HCT116 (cell line): ENCODE measurements at regions not wholly inside any gene's neighbourhood (a gene's known extent, or its start where the extent isn't known, plus 50 kb on each side); places are given as distances from the start of the nearest gene placed in this dataset.

Experiments used
- ATAC-seq: fragments of 200-7000 bp; cut with Tn5 transposase; 2 replicates; pipeline ENCODE4 v1.9.1; 2020; ENCODE audit warnings: mild to moderate bottlenecking, moderate library complexity
- BruUV-seq: library from RNA; stranded (reverse); fragments of 400-500 nt; replicated peaks from 2 replicates; lab custom pipeline; 2021; lab: Mats Ljungman, UMichigan
- CTCF ChIA-PET: fragments of 300-600 bp; sonication (Branson Sonifier 250); formaldehyde crosslinking; loops from one replicate; lab custom pipeline; 2021; ENCODE audit warnings: antibody characterized with exemption; lab: Charles Lee
- POLR2A ChIA-PET: fragments of 300-600, 350-600 bp; sonication (Branson Sonifier 250); formaldehyde crosslinking; loops from one replicate; lab custom pipeline; 2021; ENCODE audit warnings: antibody characterized with exemption; lab: Charles Lee
- RAD21 ChIA-PET, 2 experiments: fragments of 300-600 bp; sonication (Branson Sonifier 250); formaldehyde crosslinking; loops; one replicate each; lab custom pipeline; 2023; ENCODE audit warnings: low total read pairs in 2 of 2; ENCODE audit not compliant: uncharacterized antibody in 2 of 2, unreplicated experiment in 2 of 2, low non-redundant PET in 1 of 2; lab: Charles Lee
- DNase-seq: peaks from one replicate; pipeline ENCODE4 v3.0.0-alpha.2; 2010; ENCODE audit warnings: low read depth, low spot score
- H2AFZ ChIP-seq: fragments of 200-600 bp; shearing (Covaris generic), sonication (generic); 2 replicates; pipeline ENCODE4 v1.6.1; 2017; ENCODE audit warnings: low read depth, mixed run types, mixed read lengths, antibody characterized with exemption, low read length; ENCODE audit not compliant: poor library complexity, severe bottlenecking
- H3K27ac ChIP-seq: 2 replicates; pipeline ENCODE4 v1.5.1; 2012; ENCODE audit warnings: low read depth, low read length
- H3K27me3 ChIP-seq: fragments of 200-600 bp; sonication (generic); 2 replicates; pipeline ENCODE4 v1.6.1; 2016; ENCODE audit warnings: mixed run types, low read length, mixed read lengths; ENCODE audit not compliant: insufficient read depth
- H3K36me3 ChIP-seq, 2 experiments: fragments of 200-500 bp in 1 of 2; fragments of 200-600 bp in 1 of 2; sonication (Bioruptor generic) in 1 of 2; sonication (generic) in 1 of 2; 2 replicates each; pipeline versions ENCODE4 v1.5.1 to v1.6.1; 2014 to 2016; ENCODE audit warnings: low read length in 2 of 2, inconsistent platforms in 1 of 2, mixed read lengths in 1 of 2, mixed run types in 1 of 2; ENCODE audit not compliant: insufficient read depth in 2 of 2, control insufficient read depth in 1 of 2
- H3K4me1 ChIP-seq, 2 experiments: fragments of 200-600 bp in 1 of 2; sonication (generic) in 1 of 2; 2 replicates each; pipeline versions ENCODE4 v1.5.1 to v1.6.1; 2012 to 2017; ENCODE audit warnings: low read length in 2 of 2, inconsistent platforms in 1 of 2, mild to moderate bottlenecking in 1 of 2, mixed read lengths in 1 of 2, mixed run types in 1 of 2, moderate library complexity in 1 of 2; ENCODE audit not compliant: insufficient read depth in 2 of 2, control insufficient read depth in 1 of 2
- H3K4me2 ChIP-seq: fragments of 200-600 bp; sonication (generic); 2 replicates; pipeline ENCODE4 v1.6.1; 2017; ENCODE audit warnings: mixed run types, low read length, mixed read lengths
- H3K4me3 ChIP-seq, 2 experiments: fragments of 200-600 bp in 1 of 2; sonication (generic) in 1 of 2; replicated peaks in 1 of 2; 2 replicates each; pipeline ENCODE4 v1.5.1; 2011 to 2016; ENCODE audit warnings: low read length in 2 of 2, control low read depth in 1 of 2, low read depth in 1 of 2, mild to moderate bottlenecking in 1 of 2, mixed read lengths in 1 of 2, mixed run types in 1 of 2
- H3K79me2 ChIP-seq: fragments of 200-600 bp; sonication (generic); 2 replicates; pipeline ENCODE4 v1.6.1; 2017; ENCODE audit warnings: mild to moderate bottlenecking, mixed run types, low read length, moderate library complexity, mixed read lengths; ENCODE audit not compliant: insufficient read depth
- H3K9ac ChIP-seq: fragments of 200-600 bp; sonication (generic); 2 replicates; pipeline ENCODE4 v1.6.1; 2016; ENCODE audit warnings: low read length, mixed read lengths
- H3K9me2 ChIP-seq: fragments of 200-600 bp; sonication (generic), shearing (Covaris generic); 2 replicates; pipeline ENCODE4 v1.6.1; 2017; ENCODE audit warnings: mixed run types, mild to moderate bottlenecking, moderate library complexity; ENCODE audit not compliant: insufficient read depth
- H3K9me3 ChIP-seq, 2 experiments: fragments of 200-500 bp in 1 of 2; fragments of 200-600 bp in 1 of 2; sonication (Bioruptor generic) in 1 of 2; sonication (generic) in 1 of 2; 2 replicates each; pipeline ENCODE4 v1.6.1; 2014 to 2017; ENCODE audit warnings: low read length in 2 of 2, mixed read lengths in 2 of 2, inconsistent platforms in 1 of 2, low read depth in 1 of 2, mild to moderate bottlenecking in 1 of 2, mixed run types in 1 of 2, moderate library complexity in 1 of 2; ENCODE audit not compliant: control insufficient read depth in 1 of 2, insufficient read depth in 1 of 2
- H4K20me1 ChIP-seq: fragments of 200-600 bp; sonication (generic), shearing (Covaris generic); 2 replicates; pipeline ENCODE4 v1.6.1; 2017; ENCODE audit warnings: mixed run types, mild to moderate bottlenecking, moderate library complexity; ENCODE audit not compliant: insufficient read depth
- EZH2 ChIP-seq: fragments of 200-600 bp; sonication (generic); IDR thresholded peaks from 2 replicates; pipeline ENCODE4 v1.6.1; 2017; ENCODE audit warnings: antibody characterized with exemption, mixed run types
- EZH2phosphoT487 ChIP-seq: fragments of 200-600 bp; IDR thresholded peaks from 2 replicates; pipeline ENCODE4 v1.6.1; 2018; ENCODE audit warnings: antibody characterized with exemption, borderline replicate concordance
- POLR2A ChIP-seq: IDR thresholded peaks from 2 replicates; pipeline ENCODE4 v1.7.0; 2011; ENCODE audit warnings: borderline replicate concordance; ENCODE audit not compliant: insufficient read depth, insufficient read length; ENCODE audit errors: extremely low read depth
- POLR2AphosphoS5 ChIP-seq: IDR thresholded peaks from 2 replicates; pipeline ENCODE4 v1.6.1; 2011; ENCODE audit warnings: mild to moderate bottlenecking, low read depth, low read length, moderate library complexity
- RAD21 ChIP-seq: IDR thresholded peaks from 2 replicates; pipeline ENCODE4 v1.6.1; 2012; ENCODE audit warnings: low read depth, mild to moderate bottlenecking
- TCF7L2 ChIP-seq: IDR thresholded peaks from 2 replicates; pipeline ENCODE4 v1.7.0; 2011; ENCODE audit warnings: borderline replicate concordance, inconsistent platforms; ENCODE audit not compliant: insufficient read depth, insufficient read length; ENCODE audit errors: extremely low read depth
- ZBTB33 ChIP-seq: IDR thresholded peaks from 2 replicates; pipeline ENCODE4 v1.6.1; 2011; ENCODE audit warnings: mild to moderate bottlenecking, low read length, moderate library complexity; ENCODE audit not compliant: insufficient replicate concordance; ENCODE audit errors: extremely low read depth
- ZFX ChIP-seq: fragments of 450-650 bp; IDR thresholded peaks from 2 replicates; pipeline ENCODE4 v1.6.1; 2017
- intact Hi-C: fragments of 100-400 bp; cut with micrococcal nuclease; formaldehyde crosslinking; loops from 2 replicates; pipeline ENCODE4 v1.10.0; 2022
- TF ChIP-seq, protein P1 (sequence below): IDR thresholded peaks from 2 replicates; pipeline ENCODE4 v1.6.1; 2012

DNA sequence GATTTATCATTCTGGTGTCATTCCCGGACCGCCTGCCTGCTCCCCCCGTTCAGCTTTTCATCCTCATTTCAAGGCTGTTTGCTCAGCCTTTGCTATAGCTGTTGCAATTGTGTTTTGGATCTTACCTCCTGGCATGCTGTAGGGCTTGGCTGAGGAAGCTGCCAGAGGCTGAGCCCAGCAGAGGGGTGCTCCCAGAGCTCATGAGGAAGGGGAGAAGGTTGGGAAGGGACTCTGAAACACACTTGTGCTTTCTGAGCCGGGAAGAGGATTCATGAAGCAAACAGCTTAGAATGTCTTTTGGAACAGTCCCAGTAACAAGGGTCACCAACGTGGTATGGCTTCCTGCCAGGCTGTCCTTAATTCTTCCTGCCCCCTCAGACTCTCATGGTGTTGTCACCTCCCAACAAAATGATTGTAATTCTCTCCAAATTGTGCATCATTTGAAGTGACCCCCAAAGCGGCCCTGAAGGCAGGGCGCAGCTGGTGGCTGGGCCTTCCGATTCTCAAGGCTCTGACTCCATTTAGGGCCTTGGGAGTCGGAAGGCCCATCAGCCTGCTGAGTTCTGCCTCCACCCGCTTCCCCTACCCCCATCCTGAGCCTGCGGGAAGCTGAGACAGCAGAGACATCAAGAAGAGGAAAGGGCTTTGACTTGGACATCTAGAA, 111.9 kb upstream of the ARHGAP5 start:
- CTCF ChIA-PET: no interaction called here
- intact Hi-C loops: no loop called here
- no peaks in the 10 kb centered on the region for H4K20me1 ChIP-seq
- RAD21 ChIA-PET: no interaction called here
- H2AFZ ChIP-seq: no peak overlapping the region
- DNase-seq: no peak
- no peak overlapping the region for H3K9ac ChIP-seq
- no peaks in the 10 kb centered on the region for H3K36me3 ChIP-seq
- no peaks in the 10 kb centered on the region for H3K9me3 ChIP-seq
- no peaks in the 10 kb centered on the region for H3K79me2 ChIP-seq
- no peak overlapping the region for H3K27ac ChIP-seq
- POLR2A ChIA-PET: no interaction called here
- H3K4me2 ChIP-seq: no peak overlapping the region
- no peak for ATAC-seq
- TF ChIP-seq, protein P1, sequence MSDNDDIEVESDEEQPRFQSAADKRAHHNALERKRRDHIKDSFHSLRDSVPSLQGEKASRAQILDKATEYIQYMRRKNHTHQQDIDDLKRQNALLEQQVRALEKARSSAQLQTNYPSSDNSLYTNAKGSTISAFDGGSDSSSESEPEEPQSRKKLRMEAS: no peak
- TF ChIP-seq ZFX: no peak
- TF ChIP-seq POLR2AphosphoS5: no peak
- TF ChIP-seq EZH2phosphoT487: no peak
- no peak for TF ChIP-seq TCF7L2
- no peak for TF ChIP-seq ZBTB33
- TF ChIP-seq RAD21: no peak
- TF ChIP-seq POLR2A: no peak
- no peak for TF ChIP-seq EZH2
- no TSS peak for BruUV-seq
- peaks cover 0 to 7% of the 10 kb centered on the region in 2 experiments; a peak in 1 of 4 replicates for H3K4me1 ChIP-seq
- H3K27me3 ChIP-seq: no peaks in the 10 kb centered on the region
- no peak overlapping the region for H3K4me3 ChIP-seq
- H3K9me2 ChIP-seq: no peaks in the 10 kb centered on the region
